ENCODE measurements at regions not wholly inside any gene's neighbourhood (a gene's known extent, or its start where the extent isn't known, plus 50 kb on each side); places are given as distances from the start of the nearest gene placed in this dataset.

DNA sequence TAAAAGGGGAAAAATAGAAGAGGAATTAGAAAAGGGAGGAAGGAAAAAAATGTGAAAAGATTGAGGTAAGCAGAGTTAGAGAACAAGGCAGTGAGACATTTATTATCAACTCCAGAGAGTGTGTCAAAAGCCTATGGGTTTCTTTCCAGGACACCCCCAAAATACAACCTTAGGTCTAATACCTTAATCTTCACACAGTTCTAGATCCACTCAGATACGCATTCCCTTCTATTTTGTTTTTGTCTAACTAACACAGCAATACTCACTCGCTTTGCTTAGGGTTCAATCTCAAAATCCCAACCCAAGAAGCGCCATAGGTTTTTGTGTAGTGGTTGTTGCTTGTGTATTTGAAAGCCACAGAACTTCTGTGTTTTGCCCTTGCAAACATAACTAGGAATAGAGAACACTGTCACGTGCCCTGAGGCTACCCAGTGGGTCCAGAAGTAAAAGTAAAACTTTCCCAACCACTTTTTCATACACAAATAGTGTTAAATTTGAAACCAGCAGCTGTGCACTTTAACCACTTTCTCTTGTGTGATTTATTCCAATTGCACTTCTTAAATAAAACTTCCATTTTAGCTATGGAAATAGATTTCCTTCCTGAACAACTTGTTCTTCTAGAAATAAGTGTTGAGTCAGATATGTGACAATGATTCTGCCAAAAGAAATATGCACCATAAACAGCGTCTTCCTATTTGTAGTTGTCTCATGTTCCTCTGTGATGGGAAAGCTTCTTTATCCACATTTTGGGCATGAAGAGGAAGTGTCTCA lies 414.7 kb upstream of the GHITM start:
- DNase-seq (ENCODE audit: low spot score) (no peak), ATAC-seq (ENCODE audit: low FRiP score) (no peak)
- no peak for TF ChIP-seq CTCF (IDR thresholded peaks at IDR 0.05)

- DNase-seq (ENCODE audit: low spot score) (no peak), ATAC-seq (ENCODE audit: low FRiP score) (no peak)
- no peak for TF ChIP-seq CTCF (IDR thresholded peaks at IDR 0.05)
These were observed 413.7 kb upstream of the GHITM start for GRCh38 chr10:83725567-83725966.

- no peak for TF ChIP-seq CTCF (IDR thresholded peaks at IDR 0.05)
- ATAC-seq (ENCODE audit: low FRiP score) = no peak
- DNase-seq (ENCODE audit: low spot score) = no peak
These were observed 405.0 kb upstream of the GHITM start for GRCh38 chr10:83734278-83734677.

DNA sequence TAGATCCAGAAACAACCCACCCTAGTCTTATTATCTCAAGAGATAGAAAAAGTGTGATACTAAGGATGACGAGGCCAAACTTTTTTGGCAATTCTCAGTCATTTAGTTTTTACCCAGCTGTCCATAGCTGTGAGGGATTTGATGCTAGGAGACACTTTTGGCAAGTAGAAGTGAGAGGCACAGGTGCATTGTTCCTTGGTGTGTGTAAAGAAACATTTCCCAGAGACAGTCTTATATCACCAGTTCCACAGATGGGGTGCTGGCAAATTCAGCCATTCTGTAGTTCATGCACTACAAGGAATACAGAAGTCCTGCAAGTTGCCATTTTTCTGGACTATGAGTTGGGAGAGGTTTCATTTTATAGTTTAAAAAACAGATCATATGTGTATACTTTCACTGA lies 403.3 kb upstream of the GHITM start:
- DNase-seq (ENCODE audit: low spot score) = no peak
- no peak for ATAC-seq (ENCODE audit: low FRiP score)
- TF ChIP-seq CTCF (IDR thresholded peaks at IDR 0.05) = no peak

DNA sequence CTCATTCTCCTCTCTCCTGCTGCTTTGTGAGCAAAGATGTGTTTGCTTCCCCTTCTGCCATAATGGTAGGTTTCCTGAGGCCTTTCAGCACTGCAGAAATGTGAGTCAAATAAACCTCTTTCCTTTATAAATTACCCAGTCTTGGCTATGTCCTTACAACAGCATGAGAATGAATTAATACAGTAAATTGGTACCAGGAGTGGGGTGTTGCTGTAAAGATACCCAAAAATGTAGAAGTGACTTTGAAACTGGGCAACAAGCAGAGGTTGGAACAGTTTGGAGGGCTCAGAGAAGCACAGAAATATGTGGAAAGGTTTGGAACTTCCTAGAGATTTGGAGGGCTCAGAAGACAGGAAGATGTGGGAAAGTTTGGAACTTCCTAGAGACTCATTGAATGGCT lies 388.7 kb upstream of the GHITM start:
- ATAC-seq (ENCODE audit: low FRiP score) = no peak
- DNase-seq (ENCODE audit: low spot score) = no peak

DNA sequence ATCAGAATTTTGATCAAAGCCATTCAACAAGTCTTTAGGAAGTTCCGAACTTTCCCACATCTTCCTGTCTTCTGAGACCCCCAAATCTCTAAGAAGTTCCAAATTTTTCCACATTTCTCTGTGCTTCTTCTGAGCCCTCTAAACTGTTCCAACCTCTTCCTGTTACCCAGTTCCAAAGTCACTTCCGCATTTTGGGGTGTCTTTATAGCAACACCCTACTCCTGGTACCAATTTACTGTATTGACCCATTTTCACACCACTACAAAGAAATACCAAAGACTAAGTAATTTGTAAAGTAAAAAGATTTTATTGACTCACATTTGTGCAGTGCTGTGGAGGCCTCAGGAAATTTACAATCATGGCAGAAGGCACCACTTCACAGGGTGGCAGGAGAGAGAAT lies 385.8 kb upstream of the GHITM start:
- no peak for TF ChIP-seq CTCF (IDR thresholded peaks at IDR 0.05)
- DNase-seq (ENCODE audit: low spot score) (no peak), ATAC-seq (ENCODE audit: low FRiP score) (no peak)

More for the DNA sequence above, 388.7 kb upstream of the GHITM start:
- no peak for TF ChIP-seq CTCF (IDR thresholded peaks at IDR 0.05)

GRCh38 chr10:83754857-83755256 lies 384.5 kb upstream of the GHITM start:
- DNase-seq (ENCODE audit: low spot score) = no peak
- TF ChIP-seq CTCF (IDR thresholded peaks at IDR 0.05) = no peak
- no peak for ATAC-seq (ENCODE audit: low FRiP score)
